HG02571 (cell line): ENCODE measurements at regions not wholly inside any gene's neighbourhood (a gene's known extent, or its start where the extent isn't known, plus 50 kb on each side); places are given as distances from the start of the nearest gene placed in this dataset.
"Not testable (repeated sequence)": the region's sequence is repeated elsewhere in the genome, so short reads cannot be mapped to it uniquely, and the experiment has no call there.

Experiments used
- ATAC-seq: cut with Tn5 transposase; IDR thresholded peaks from one replicate; pipeline ENCODE4 v1.9.1; 2021; ENCODE audit warnings: mild to moderate bottlenecking, moderate library complexity; ENCODE audit not compliant: unreplicated experiment

DNA sequence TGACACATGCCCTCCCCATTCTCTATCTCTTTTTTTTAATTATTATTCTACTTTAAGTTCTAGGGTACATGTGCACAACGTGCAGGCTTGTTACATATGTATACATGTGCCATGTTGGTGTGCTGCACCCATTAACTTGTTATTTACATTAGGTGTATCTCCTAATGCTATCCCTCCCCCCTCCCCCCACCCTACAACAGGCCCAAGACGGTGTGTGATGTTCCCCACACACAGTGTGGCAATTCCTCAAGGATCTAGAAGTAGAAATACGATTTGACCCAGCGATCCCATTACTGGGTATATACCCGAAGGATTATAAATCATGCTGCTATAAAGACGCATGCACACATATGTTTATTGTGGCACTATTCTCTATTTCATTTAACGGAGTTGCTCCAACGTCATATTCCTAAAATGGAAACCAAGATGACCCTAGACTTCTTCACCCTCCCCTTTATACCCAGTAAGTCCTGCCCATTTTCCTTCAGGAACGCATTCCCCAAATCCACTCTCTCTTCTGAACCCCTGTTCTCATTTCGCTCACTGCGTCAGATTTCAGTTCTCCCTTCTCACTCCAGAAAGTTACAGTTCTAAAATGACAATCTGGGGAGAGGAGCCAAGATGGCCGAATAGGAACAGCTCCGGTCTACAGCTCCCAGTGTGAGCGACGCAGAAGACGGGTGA is 175.6 kb downstream of the MEX3B start:
- not testable (repeated sequence) for ATAC-seq

DNA sequence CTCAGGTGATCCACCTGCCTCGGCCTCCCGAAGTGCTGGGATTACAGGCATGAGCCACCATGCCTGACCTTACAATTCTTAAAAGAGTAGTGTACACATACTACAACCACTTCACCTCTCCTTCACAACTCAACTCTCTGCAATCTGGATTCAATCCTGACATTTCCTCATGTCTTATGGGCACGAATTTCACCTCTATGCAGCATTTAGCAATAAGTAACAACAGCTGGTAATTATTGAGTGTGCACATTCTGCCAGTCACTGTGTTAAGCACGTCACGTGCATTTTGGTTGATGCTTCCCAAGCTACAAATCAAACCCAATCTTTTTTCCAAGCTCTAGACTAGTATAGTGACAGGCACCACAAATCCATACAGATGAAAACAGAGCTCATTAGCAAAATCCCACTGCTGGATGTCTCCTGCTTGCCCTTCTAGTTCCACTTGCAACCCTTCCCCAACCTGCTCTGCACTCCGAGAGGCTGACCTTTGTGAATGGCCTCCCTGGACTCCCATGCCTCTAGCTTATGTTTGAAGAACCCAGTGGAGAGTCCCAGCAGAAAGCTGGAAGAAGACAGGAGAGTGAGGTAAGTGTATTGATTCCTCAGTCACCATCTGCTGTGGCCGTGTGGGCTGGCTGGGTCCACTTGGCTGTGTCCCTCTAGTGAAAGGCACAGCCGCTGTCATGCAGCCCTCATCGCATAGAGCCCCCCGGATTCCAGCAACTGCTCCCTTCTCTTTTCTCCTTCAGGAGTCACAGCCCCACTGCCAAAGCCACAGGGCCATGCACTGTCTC is 176.5 kb downstream of the MEX3B start:
- ATAC-seq = no peak

DNA sequence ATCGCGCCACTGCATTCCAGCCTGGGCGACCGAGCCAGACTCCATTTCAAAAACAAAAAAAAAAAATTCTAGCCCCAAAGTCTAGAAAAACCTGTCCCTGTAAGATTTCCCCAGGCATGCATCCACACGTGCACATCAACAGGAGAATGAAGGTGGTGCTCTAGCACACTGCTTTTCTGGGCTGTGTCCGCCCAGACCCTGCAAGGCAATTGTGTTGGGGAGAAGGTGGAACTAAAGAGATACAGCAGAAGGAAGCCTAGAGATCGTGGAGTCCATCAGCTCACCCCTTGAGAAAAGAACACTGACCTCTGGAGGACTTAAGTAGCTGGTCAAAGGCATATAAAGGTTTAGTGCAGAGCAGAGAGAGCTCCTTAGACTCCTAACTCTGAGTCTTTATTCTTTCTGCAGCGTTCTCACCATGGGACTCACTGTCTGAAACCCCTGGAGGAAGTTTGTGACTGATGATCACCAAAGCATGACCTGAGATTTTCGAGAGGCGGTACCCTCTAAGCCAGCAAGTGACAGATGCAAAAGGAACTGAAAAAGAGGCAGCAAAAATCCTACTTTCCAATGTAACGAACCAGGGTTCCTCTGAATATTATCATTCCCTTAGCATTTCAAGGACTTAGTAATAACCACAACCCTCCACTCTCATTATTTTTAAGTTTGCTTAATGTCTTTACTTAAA is 179.8 kb downstream of the MEX3B start:
- peak; percentile 75 for ATAC-seq

GRCh38 chr15:81863162-81863561 is 182.7 kb downstream of the MEX3B start:
- no peak for ATAC-seq

GRCh38 chr15:81859737-81860516 is 185.9 kb downstream of the MEX3B start:
- ATAC-seq = no peak

- no peak for ATAC-seq
Measured at GRCh38 chr15:81858586-81858985, 187.2 kb downstream of the MEX3B start.

GRCh38 chr15:81858136-81858535 is 187.7 kb downstream of the MEX3B start:
- ATAC-seq = no peak

- ATAC-seq = no peak
Measured at GRCh38 chr15:81856634-81857026, 189.2 kb downstream of the MEX3B start.

GRCh38 chr15:81856001-81856633 is 189.7 kb downstream of the MEX3B start:
- ATAC-seq = no peak

GRCh38 chr15:81853150-81853748 is 192.6 kb downstream of the MEX3B start:
- no peak for ATAC-seq

- ATAC-seq = no peak
Measured at GRCh38 chr15:81852411-81853149, 193.2 kb downstream of the MEX3B start.

- no peak for ATAC-seq
Measured at GRCh38 chr15:81851757-81852156, 194.1 kb downstream of the MEX3B start.

DNA sequence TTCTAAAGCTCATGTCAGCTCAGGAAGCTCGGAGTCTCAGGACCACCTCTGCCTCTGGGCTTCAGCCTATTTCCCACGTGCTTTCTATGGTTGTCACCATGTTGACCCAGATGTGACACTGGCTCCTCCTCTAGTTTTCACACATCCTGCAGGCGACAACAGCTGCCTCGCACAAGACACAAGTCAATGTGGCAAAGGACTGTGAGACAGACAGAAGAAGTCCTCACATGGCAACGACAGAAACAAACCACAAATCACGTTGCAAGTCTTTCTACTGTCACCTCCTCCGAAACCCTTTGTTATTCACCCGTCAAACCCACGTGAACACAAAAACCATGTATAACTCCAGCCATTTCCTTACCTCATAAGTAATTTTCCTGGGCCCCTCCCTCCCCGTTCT is 194.5 kb downstream of the MEX3B start:
- no peak for ATAC-seq

GRCh38 chr15:81849289-81849688 is 196.5 kb downstream of the MEX3B start:
- no peak for ATAC-seq

DNA sequence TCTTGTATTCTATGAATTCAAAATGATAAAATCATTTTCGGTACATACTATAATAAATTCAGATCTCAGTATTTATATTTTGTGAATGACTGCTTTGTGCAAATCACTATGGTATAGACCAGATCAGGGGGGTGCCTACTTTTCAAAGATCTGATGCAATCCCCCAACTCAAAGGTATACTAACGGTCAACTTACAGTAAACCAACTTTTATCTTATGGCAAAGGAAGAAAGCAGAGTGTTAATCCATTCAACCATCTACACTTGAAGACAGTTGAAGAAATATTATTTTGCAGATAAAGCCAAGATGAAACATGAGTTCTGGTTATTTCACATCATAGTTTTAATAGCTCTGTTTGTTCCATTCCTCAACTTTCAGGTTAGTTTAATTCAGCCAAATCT is 197.1 kb downstream of the MEX3B start:
- no peak for ATAC-seq

GRCh38 chr15:81843757-81844407 is 201.9 kb downstream of the MEX3B start:
- ATAC-seq = no peak

DNA sequence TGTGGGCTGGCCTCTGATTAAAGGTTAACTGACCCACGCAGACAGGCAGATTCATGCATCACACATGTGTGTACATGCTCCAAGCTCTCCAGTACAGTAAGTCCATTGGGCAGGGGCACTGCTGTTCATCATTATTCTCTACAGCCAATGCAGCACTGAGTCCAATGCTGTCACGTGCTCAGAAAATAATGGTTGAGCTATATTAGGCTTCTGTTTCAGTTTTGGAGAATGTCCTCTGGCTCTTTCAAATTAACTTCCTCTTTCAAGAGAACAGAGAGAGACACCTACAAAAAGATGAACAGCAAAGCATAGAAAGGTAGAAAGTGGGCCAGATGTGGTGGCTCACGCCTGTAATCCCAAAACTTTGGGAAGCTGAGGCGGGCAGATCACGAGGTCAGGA is 202.6 kb downstream of the MEX3B start:
- peak; percentile 58 for ATAC-seq

DNA sequence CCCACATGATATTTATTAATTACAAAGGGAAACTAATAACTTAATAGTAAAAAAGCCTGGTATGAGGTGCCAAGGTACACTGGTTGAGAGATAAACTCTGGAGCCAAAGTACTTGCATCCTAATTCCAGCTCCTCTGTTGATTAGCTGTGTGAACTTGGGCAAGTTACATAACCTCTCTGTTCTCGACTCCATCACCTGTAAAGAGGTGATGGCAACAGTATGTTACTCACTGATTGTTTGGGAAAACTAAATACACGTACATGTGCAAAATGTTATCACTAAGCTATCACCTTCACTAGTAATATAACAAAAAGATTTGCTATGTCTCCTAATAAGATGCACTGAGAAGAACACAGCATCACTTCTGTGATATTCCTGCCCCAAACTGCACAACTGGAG is 206.4 kb downstream of the MEX3B start:
- no peak for ATAC-seq

GRCh38 chr15:81835731-81836130 is 210.1 kb downstream of the MEX3B start:
- ATAC-seq = no peak
